Retinal pigment epithelial cell (primary cell): ENCODE measurements at regions not wholly inside any gene's neighbourhood (a gene's known extent, or its start where the extent isn't known, plus 50 kb on each side); places are given as distances from the start of the nearest gene placed in this dataset.

Experiments
- DNase-seq: peaks from one replicate; pipeline ENCODE4 v3.0.0-alpha.2; 2010; ENCODE audit warnings: low read depth
- H3K4me3 ChIP-seq: 2 replicates; pipeline ENCODE4 v1.5.1; 2011; ENCODE audit warnings: mild to moderate bottlenecking, low read length, control low read depth, moderate library complexity
- CTCF ChIP-seq: conservative IDR thresholded peaks from 2 replicates; pipeline ENCODE4 v1.5.1; 2011; ENCODE audit warnings: low read depth, low read length, control low read depth, inconsistent platforms

- TF ChIP-seq CTCF: no peak
- H3K4me3 ChIP-seq: no peak overlapping the region
- DNase-seq: no peak
Observed at GRCh38 chr6:90807791-90808701, 221.2 kb upstream of the MAP3K7 start.

GRCh38 chr6:90805619-90806155 is 218.8 kb upstream of the MAP3K7 start:
- TF ChIP-seq CTCF: no peak
- DNase-seq: no peak
- H3K4me3 ChIP-seq: no peak overlapping the region

- DNase-seq: no peak
- H3K4me3 ChIP-seq: no peak overlapping the region
- TF ChIP-seq CTCF: no peak
Observed at GRCh38 chr6:90803956-90804355, 217.1 kb upstream of the MAP3K7 start.

GRCh38 chr6:90795078-90795477 is 208.2 kb upstream of the MAP3K7 start:
- TF ChIP-seq CTCF: no peak
- no peak overlapping the region for H3K4me3 ChIP-seq
- DNase-seq: no peak

GRCh38 chr6:90793771-90794170 is 206.9 kb upstream of the MAP3K7 start:
- TF ChIP-seq CTCF: no peak
- H3K4me3 ChIP-seq: no peak overlapping the region
- DNase-seq: no peak

- DNase-seq: no peak
- no peak overlapping the region for H3K4me3 ChIP-seq
- no peak for TF ChIP-seq CTCF
Observed at GRCh38 chr6:90790696-90791095, 203.8 kb upstream of the MAP3K7 start.

- DNase-seq: no peak
- TF ChIP-seq CTCF: no peak
- no peak overlapping the region for H3K4me3 ChIP-seq
Observed at GRCh38 chr6:90790058-90790457, 203.2 kb upstream of the MAP3K7 start.
